C4-2B (cell line): ENCODE measurements at regions not wholly inside any gene's neighbourhood (a gene's known extent, or its start where the extent isn't known, plus 50 kb on each side); places are given as distances from the start of the nearest gene placed in this dataset.

ENCODE experiments used
- CTCF ChIP-seq: fragments of 450-650 bp; conservative IDR thresholded peaks from 2 replicates; pipeline ENCODE4 v1.5.1; 2017; ENCODE audit warnings: mild to moderate bottlenecking
- ZFX ChIP-seq: fragments of 450-650 bp; IDR thresholded peaks from 2 replicates; pipeline ENCODE4 v1.6.1; 2017

- TF ChIP-seq CTCF (no peak), ZFX (no peak)
Observed at GRCh38 chr14:62614122-62614521, 431.1 kb downstream of the KCNH5 start.
